ENCODE measurements at regions not wholly inside any gene's neighbourhood (a gene's known extent, or its start where the extent isn't known, plus 50 kb on each side); places are given as distances from the start of the nearest gene placed in this dataset.

DNA sequence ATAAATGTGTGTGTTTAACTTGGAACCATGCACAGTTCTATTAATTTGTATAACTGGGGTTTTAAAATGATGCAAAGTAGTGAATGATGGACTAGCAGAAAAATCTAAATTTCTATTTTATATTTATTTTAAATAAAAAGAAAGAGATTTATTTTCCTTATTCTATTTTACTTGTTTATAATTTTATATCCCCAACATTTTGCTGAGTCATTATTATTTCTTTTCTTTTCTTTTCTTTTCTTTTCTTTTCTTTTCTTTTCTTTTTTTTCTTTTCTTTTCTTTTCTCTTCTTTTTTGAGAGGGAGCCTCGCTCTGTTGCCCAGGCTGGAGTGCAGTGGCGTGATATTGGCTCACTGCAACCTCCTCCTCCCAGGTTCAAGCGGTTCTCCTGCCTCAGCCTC lies 395.0 kb upstream of the NCAM2 start:
- TF ChIP-seq NFRKB (IDR thresholded peaks at IDR 0.05) = no peak
- no peak for TF ChIP-seq TARDBP (IDR thresholded peaks at IDR 0.05)
- no peak for TF ChIP-seq ZNF384 (IDR thresholded peaks at IDR 0.05)
- TF ChIP-seq SUZ12 (IDR thresholded peaks at IDR 0.05) = no peak
- ChIA-PET POLR2A (no interaction called here), CTCF (no interaction called here)
- DNase-seq (ENCODE audit: extremely low spot score) = no peak

DNA sequence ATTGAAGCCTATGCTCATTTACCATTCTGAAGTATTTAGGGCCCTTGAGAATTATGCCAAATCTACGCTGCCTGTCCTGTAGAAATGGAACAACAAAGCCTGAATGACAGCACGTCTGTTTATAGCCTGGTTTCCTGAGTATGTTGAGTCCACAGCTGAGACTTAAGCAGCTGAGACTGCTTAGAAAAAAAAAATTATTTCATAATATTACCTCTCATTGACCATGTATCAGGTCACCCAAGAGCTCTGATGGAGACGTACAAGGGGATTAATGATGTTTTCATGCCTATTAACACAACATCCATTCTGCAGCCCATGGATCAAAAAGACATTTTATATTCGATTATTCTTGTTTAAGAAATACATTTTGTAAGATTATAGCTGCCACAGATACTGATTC lies 387.2 kb upstream of the NCAM2 start:
- no peak for DNase-seq (ENCODE audit: extremely low spot score)
- POLR2A ChIA-PET = no interaction called here
- CTCF ChIA-PET = no interaction called here
- TF ChIP-seq ARNT (IDR thresholded peaks at IDR 0.05) (no peak), L3MBTL2 (conservative IDR thresholded peaks at IDR 0.05) (no peak), NFRKB (IDR thresholded peaks at IDR 0.05) (no peak), ELF4 (IDR thresholded peaks at IDR 0.05) (no peak), ZNF384 (IDR thresholded peaks at IDR 0.05) (no peak), CTBP1 (IDR thresholded peaks at IDR 0.05; ENCODE audit: borderline replicate concordance) (no peak), FOXK2 (IDR thresholded peaks at IDR 0.05) (no peak), FOXM1 (IDR thresholded peaks at IDR 0.05; ENCODE audit: borderline replicate concordance) (no peak), BHLHE40 (IDR thresholded peaks at IDR 0.05; ENCODE audit: borderline replicate concordance) (no peak), FOXA1 (IDR thresholded peaks at IDR 0.05) (no peak), TARDBP (IDR thresholded peaks at IDR 0.05) (no peak), SUZ12 (IDR thresholded peaks at IDR 0.05) (no peak), SP1 (IDR thresholded peaks at IDR 0.05) (no peak), LEF1 (IDR thresholded peaks at IDR 0.05; ENCODE audit: borderline replicate concordance) (no peak), HDGF (IDR thresholded peaks at IDR 0.05; ENCODE audit: borderline replicate concordance) (no peak)
- TF ChIP-seq, protein P1, sequence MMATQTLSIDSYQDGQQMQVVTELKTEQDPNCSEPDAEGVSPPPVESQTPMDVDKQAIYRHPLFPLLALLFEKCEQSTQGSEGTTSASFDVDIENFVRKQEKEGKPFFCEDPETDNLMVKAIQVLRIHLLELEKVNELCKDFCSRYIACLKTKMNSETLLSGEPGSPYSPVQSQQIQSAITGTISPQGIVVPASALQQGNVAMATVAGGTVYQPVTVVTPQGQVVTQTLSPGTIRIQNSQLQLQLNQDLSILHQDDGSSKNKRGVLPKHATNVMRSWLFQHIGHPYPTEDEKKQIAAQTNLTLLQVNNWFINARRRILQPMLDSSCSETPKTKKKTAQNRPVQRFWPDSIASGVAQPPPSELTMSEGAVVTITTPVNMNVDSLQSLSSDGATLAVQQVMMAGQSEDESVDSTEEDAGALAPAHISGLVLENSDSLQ (IDR thresholded peaks at IDR 0.05) = no peak

DNA sequence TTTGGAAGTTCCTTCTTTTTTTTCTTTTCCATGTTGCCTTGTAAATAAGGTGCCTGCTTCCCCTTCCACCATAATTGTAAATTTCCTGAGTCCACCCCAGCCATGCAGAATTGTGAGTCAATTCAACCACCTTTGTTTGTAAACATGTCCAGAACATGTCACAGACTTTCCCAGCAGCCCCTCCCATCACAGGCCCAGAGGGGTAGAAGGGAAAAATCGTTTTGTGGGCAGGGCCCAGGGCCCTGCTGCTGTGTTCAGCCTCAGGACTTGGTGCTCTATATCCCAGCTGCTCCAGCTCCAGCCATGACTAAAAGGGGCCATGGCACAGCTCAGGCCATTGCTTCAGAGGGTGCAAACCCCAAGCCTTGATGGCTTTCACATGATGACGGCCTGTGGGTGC lies 384.6 kb upstream of the NCAM2 start:
- no peak for DNase-seq (ENCODE audit: extremely low spot score)
- POLR2A ChIA-PET = no interaction called here
- CTCF ChIA-PET = no interaction called here
- TF ChIP-seq SP1 (IDR thresholded peaks at IDR 0.05) (no peak), NFRKB (IDR thresholded peaks at IDR 0.05) (no peak), ZNF384 (IDR thresholded peaks at IDR 0.05) (no peak), HDGF (IDR thresholded peaks at IDR 0.05; ENCODE audit: borderline replicate concordance) (no peak), SUZ12 (IDR thresholded peaks at IDR 0.05) (no peak), CTBP1 (IDR thresholded peaks at IDR 0.05; ENCODE audit: borderline replicate concordance) (no peak), FOXA1 (IDR thresholded peaks at IDR 0.05) (no peak), LEF1 (IDR thresholded peaks at IDR 0.05; ENCODE audit: borderline replicate concordance) (no peak), L3MBTL2 (conservative IDR thresholded peaks at IDR 0.05) (no peak), ELF4 (IDR thresholded peaks at IDR 0.05) (no peak), FOXK2 (IDR thresholded peaks at IDR 0.05) (no peak), ARNT (IDR thresholded peaks at IDR 0.05) (no peak), TARDBP (IDR thresholded peaks at IDR 0.05) (no peak), BHLHE40 (IDR thresholded peaks at IDR 0.05; ENCODE audit: borderline replicate concordance) (no peak)
- TF ChIP-seq, protein P1 (IDR thresholded peaks at IDR 0.05) = no peak

DNA sequence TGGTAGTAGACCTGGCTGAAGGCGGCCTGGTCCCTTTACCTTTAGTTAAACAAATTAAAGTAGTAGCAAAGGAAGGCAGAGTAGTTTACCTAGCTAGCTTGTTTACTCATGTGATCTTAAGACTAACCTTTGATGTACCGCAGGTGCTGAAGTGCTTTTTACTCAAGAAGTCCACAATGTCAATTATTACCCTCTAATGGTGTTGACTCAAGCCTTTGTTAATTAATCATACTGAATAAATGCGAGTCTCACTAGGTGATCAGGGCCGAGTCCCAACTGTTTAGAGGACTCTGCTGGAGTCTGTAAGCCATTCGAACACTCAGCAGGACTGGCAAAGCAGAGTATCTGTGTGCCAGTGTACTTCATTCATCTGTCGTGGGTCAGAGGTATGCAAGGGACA lies 381.1 kb upstream of the NCAM2 start:
- TF ChIP-seq, protein P1 (IDR thresholded peaks at IDR 0.05) = no peak
- TF ChIP-seq BHLHE40 (IDR thresholded peaks at IDR 0.05; ENCODE audit: borderline replicate concordance) (no peak), ZNF384 (IDR thresholded peaks at IDR 0.05) (no peak), L3MBTL2 (conservative IDR thresholded peaks at IDR 0.05) (no peak), NFRKB (IDR thresholded peaks at IDR 0.05) (no peak), ARNT (IDR thresholded peaks at IDR 0.05) (no peak), TARDBP (IDR thresholded peaks at IDR 0.05) (no peak), ELF4 (IDR thresholded peaks at IDR 0.05) (no peak), CTBP1 (IDR thresholded peaks at IDR 0.05; ENCODE audit: borderline replicate concordance) (no peak), FOXA1 (IDR thresholded peaks at IDR 0.05) (no peak), HDGF (IDR thresholded peaks at IDR 0.05; ENCODE audit: borderline replicate concordance) (no peak), FOXM1 (IDR thresholded peaks at IDR 0.05; ENCODE audit: borderline replicate concordance) (no peak), LEF1 (IDR thresholded peaks at IDR 0.05; ENCODE audit: borderline replicate concordance) (no peak), SUZ12 (IDR thresholded peaks at IDR 0.05) (no peak), SP1 (IDR thresholded peaks at IDR 0.05) (no peak)
- no peak for DNase-seq (ENCODE audit: extremely low spot score)
- CTCF ChIA-PET = no interaction called here
- POLR2A ChIA-PET = no interaction called here

DNA sequence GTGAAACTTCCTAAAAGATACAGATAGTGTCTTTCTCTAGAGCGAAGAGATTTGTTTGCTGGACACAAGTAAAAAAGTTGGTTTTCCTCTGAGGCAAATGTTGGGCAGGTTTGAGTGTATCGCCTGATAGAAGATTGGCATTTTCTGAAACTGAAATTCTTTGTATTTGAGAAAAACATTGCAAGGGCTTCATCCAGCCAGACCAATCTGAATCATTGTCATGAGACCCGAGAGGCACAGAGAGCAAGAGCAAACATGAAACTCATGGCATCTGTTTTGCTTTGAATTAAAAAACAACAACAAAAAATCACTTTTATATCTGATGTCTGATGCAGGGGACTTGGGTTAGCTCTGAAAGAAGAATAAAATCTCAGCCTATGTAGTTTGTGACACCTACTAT lies 379.3 kb upstream of the NCAM2 start:
- TF ChIP-seq ZNF384 (IDR thresholded peaks at IDR 0.05) (no peak), L3MBTL2 (conservative IDR thresholded peaks at IDR 0.05) (no peak), LEF1 (IDR thresholded peaks at IDR 0.05; ENCODE audit: borderline replicate concordance) (no peak), ARNT (IDR thresholded peaks at IDR 0.05) (no peak), ELF4 (IDR thresholded peaks at IDR 0.05) (no peak), SUZ12 (IDR thresholded peaks at IDR 0.05) (no peak), FOXA1 (IDR thresholded peaks at IDR 0.05) (no peak), TARDBP (IDR thresholded peaks at IDR 0.05) (no peak), BHLHE40 (IDR thresholded peaks at IDR 0.05; ENCODE audit: borderline replicate concordance) (no peak)
- TF ChIP-seq, protein P1 (IDR thresholded peaks at IDR 0.05) = no peak
- DNase-seq (ENCODE audit: extremely low spot score) = no peak
- ChIA-PET POLR2A (no interaction called here), CTCF (no interaction called here)

DNA sequence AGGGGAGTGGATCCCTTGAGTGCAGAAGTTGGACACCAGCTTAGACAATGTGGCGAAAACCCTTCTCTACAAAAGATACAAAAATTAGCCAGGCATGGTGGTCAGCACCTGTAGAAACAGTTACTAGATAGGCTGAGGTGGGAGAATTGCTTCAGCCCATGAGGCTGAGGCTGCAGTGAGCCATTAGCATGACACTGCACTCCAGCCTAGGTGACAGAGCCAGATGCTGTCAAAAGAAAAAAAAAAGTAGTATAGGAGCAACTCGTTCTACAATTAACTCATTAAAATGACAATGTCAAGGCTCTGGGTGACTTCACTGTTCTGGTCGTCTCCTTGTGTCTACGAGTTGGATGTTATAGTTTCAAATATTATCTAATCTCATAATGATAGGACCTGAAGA lies 370.6 kb upstream of the NCAM2 start:
- TF ChIP-seq FOXK2 (IDR thresholded peaks at IDR 0.05) = no peak
- no peak for TF ChIP-seq ARNT (IDR thresholded peaks at IDR 0.05)
- no peak for TF ChIP-seq LEF1 (IDR thresholded peaks at IDR 0.05; ENCODE audit: borderline replicate concordance)
- no peak for TF ChIP-seq NFRKB (IDR thresholded peaks at IDR 0.05)
- TF ChIP-seq ZNF384 (IDR thresholded peaks at IDR 0.05) = no peak
- no peak for TF ChIP-seq L3MBTL2 (conservative IDR thresholded peaks at IDR 0.05)
- no peak for TF ChIP-seq ELF4 (IDR thresholded peaks at IDR 0.05)
- TF ChIP-seq SP1 (IDR thresholded peaks at IDR 0.05) = no peak
- no peak for TF ChIP-seq SUZ12 (IDR thresholded peaks at IDR 0.05)
- TF ChIP-seq FOXA1 (IDR thresholded peaks at IDR 0.05) = no peak
- TF ChIP-seq CTBP1 (IDR thresholded peaks at IDR 0.05; ENCODE audit: borderline replicate concordance) = no peak
- TF ChIP-seq HDGF (IDR thresholded peaks at IDR 0.05; ENCODE audit: borderline replicate concordance) = no peak
- no peak for TF ChIP-seq TARDBP (IDR thresholded peaks at IDR 0.05)
- DNase-seq (ENCODE audit: extremely low spot score) = no peak
- POLR2A ChIA-PET = no interaction called here

More for the DNA sequence above, 370.6 kb upstream of the NCAM2 start:
- CTCF ChIA-PET = no interaction called here

All from HEK293T (cell line).